Esophagus squamous epithelium (tissue), 5 donors: ENCODE measurements at regions not wholly inside any gene's neighbourhood (a gene's known extent, or its start where the extent isn't known, plus 50 kb on each side); places are given as distances from the start of the nearest gene placed in this dataset.

Experiments used
- DNase-seq: peaks from one replicate; lab custom pipeline; 2025; lab: John Stamatoyannopoulos, UW
- H3K27ac ChIP-seq, 4 donors: fragments of 200-600 bp; sonication (generic); one replicate each; pipeline ENCODE4 v1.5.1; 2016 to 2019; ENCODE audit warnings: mild to moderate bottlenecking in 1 of 4
- H3K27me3 ChIP-seq, 4 donors: fragments of 200-600 bp; sonication (generic); 1 replicate in 3 of 4; 2 replicates in 1 of 4; pipeline versions ENCODE4 v1.5.1 to v1.6.0; 2017 to 2021; ENCODE audit warnings: antibody characterized with exemption in 1 of 4
- H3K36me3 ChIP-seq, 3 donors: fragments of 200-600 bp; sonication (generic); one replicate each; pipeline ENCODE4 v1.5.1; 2016 to 2019
- H3K4me1 ChIP-seq, 3 donors: fragments of 200-600 bp; sonication (generic); one replicate each; pipeline ENCODE4 v1.5.1; 2017 to 2019
- H3K4me3 ChIP-seq, 4 donors: fragments of 200-600 bp; sonication (generic); 1 replicate in 3 of 4; 2 replicates in 1 of 4; pipeline ENCODE4 v1.5.1; 2016 to 2019; ENCODE audit warnings: mild to moderate bottlenecking in 2 of 4, moderate library complexity in 1 of 4
- H3K9me3 ChIP-seq, 3 donors: fragments of 200-600 bp; sonication (generic); one replicate each; pipeline ENCODE4 v1.5.1; 2016 to 2019
- POLR2A ChIP-seq, 4 donors: fragments of 450-650 bp; IDR thresholded peaks; one replicate each; pipeline ENCODE4 v1.6.1; 2017; ENCODE audit warnings: antibody characterized with exemption in 4 of 4, mild to moderate bottlenecking in 4 of 4, moderate library complexity in 3 of 4
- WGBS, 2 donors: methylation state at CpG; one replicate each; pipeline ENCODE4 v1.1.5; 2018; 5-methylcytosine and 5-hydroxymethylcytosine counted together
- intact Hi-C: fragments of 100-400 bp; cut with DNase I; formaldehyde crosslinking; loops from one replicate; pipeline ENCODE4 v1.15.0; 2022
- TF ChIP-seq, protein P1 (sequence below), 6 experiments: fragments of 450-650 bp in 4 of 6; fragments of 200-600 bp in 2 of 6; sonication (generic) in 2 of 6; IDR thresholded peaks; one replicate each; pipeline ENCODE4 v1.5.1; 2016 to 2019; ENCODE audit warnings: antibody characterized with exemption in 6 of 6, mild to moderate bottlenecking in 4 of 6, moderate library complexity in 4 of 6
- donor health status: DM: yes; HTN: yes; CAD: no.

DNA sequence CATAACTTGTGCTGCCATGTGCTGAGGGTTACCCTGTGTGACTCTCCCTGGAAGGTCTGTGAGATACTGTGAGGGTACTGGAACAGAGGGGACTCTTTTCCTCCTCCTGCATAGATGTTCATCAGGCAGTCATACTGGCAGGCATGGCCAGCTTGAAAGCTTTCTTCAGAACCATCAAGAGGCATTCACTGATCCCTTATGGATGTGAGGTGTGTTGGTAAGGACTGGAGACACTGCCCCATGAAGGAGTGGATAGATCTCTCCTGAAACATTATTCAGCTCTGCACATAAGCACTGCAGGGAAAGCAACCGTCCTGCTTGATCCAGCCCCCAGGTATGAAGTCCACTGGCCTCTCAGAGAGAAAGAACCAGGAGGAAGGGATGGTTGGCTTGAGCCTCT lies 176.6 kb upstream of the ARL4C start:
- DNase-seq: no peak
- intact Hi-C loops: no loop called here

DNA sequence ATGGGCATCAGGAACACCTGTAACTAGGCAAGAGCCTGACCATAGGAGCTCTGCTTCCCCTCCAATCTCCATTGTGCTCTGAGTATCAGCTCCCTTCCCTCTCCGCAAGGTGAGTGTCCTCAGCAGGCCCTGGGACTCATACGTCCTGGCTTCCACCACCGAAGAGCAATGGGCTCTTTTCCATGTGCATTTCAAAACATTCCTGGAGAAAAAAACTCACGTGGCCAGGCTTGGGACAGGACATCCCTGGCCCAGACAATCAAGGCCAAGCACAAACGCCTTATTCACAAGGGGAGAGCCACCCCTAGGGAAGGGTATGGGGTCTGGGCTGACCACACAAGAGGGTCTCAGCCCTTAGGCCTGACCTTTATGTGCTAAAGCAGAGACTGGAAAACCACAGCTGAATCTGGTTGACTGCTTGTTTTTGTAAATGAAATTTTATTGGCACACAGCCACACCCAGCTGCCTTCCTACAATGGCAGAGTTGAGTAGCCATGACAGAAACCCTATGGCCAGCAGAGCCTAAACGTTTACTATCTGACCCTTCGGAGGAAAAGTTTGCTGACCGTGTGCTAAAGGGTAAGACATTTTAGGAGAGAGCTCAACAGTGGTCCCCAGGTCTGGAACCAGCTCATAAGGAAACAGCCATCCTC lies 175.7 kb upstream of the ARL4C start:
- DNase-seq: no peak
- TF ChIP-seq, protein P1, sequence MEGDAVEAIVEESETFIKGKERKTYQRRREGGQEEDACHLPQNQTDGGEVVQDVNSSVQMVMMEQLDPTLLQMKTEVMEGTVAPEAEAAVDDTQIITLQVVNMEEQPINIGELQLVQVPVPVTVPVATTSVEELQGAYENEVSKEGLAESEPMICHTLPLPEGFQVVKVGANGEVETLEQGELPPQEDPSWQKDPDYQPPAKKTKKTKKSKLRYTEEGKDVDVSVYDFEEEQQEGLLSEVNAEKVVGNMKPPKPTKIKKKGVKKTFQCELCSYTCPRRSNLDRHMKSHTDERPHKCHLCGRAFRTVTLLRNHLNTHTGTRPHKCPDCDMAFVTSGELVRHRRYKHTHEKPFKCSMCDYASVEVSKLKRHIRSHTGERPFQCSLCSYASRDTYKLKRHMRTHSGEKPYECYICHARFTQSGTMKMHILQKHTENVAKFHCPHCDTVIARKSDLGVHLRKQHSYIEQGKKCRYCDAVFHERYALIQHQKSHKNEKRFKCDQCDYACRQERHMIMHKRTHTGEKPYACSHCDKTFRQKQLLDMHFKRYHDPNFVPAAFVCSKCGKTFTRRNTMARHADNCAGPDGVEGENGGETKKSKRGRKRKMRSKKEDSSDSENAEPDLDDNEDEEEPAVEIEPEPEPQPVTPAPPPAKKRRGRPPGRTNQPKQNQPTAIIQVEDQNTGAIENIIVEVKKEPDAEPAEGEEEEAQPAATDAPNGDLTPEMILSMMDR (IDR thresholded peaks at IDR 0.05): no peak
- TF ChIP-seq POLR2A (IDR thresholded peaks at IDR 0.05): no peak
- intact Hi-C loops: no loop called here
- Histone ChIP-seq H3K27ac (no peak overlapping the region), H3K4me1 (peaks cover 0 to 15% (median 0%) of the 10 kb centered on the region in 3 donors), H3K27me3 (peaks cover 0 to 2% (median 0%) of the 10 kb centered on the region in 4 donors), H3K36me3 (no peaks in the 10 kb centered on the region), H3K9me3 (no peaks in the 10 kb centered on the region), H3K4me3 (no peak overlapping the region)
- 58 to 66% methylated on average over 6 to 7 of the region's 8 CpGs for WGBS, 2 donors

More for the DNA sequence above, 176.6 kb upstream of the ARL4C start:
- Histone ChIP-seq H3K27ac (no peak overlapping the region), H3K4me1 (peaks cover 0 to 15% (median 0%) of the 10 kb centered on the region in 3 donors), H3K27me3 (peaks cover 0 to 9% (median 0%) of the 10 kb centered on the region in 4 donors), H3K9me3 (no peaks in the 10 kb centered on the region), H3K4me3 (no peak overlapping the region), H3K36me3 (no peaks in the 10 kb centered on the region)
- no peak for TF ChIP-seq POLR2A (IDR thresholded peaks at IDR 0.05)
- TF ChIP-seq, protein P1 (IDR thresholded peaks at IDR 0.05): no peak
- 71 to 100% methylated on average over 1 of the region's 1 CpG for WGBS, 2 donors

DNA sequence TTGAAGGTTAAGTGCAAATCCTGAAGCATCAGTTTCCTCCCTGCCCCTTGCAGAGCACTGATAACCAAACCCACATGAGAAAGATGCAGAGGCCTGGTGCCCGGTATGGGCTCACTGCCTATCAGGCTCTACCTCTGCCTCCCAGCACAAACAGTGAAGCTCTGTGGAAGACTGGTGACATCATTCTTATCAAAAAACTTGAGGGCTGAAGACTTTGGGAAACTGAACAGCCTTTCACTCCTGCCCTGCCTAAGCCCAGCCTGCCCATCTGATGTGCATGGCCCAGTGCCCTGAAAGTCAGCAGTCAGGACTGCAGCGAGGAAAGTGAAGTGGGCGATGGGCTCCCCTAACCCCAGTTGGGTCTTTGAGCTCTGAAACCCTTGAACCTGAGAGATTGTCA lies 174.8 kb upstream of the ARL4C start:
- H3K9me3 ChIP-seq: no peaks in the 10 kb centered on the region
- WGBS, 2 donors: 67 to 100% methylated on average over 1 to 2 of the region's 3 CpGs
- no peak overlapping the region for H3K27ac ChIP-seq
- peaks cover 0 to 11% (median 0%) of the 10 kb centered on the region in 4 donors for H3K27me3 ChIP-seq
- H3K36me3 ChIP-seq: no peaks in the 10 kb centered on the region
- no peak overlapping the region for H3K4me3 ChIP-seq
- H3K4me1 ChIP-seq: peaks cover 0 to 10% (median 0%) of the 10 kb centered on the region in 3 donors
- no peak for TF ChIP-seq POLR2A (IDR thresholded peaks at IDR 0.05)
- TF ChIP-seq, protein P1 (IDR thresholded peaks at IDR 0.05): no peak
- intact Hi-C loops: no loop called here
- no peak for DNase-seq

DNA sequence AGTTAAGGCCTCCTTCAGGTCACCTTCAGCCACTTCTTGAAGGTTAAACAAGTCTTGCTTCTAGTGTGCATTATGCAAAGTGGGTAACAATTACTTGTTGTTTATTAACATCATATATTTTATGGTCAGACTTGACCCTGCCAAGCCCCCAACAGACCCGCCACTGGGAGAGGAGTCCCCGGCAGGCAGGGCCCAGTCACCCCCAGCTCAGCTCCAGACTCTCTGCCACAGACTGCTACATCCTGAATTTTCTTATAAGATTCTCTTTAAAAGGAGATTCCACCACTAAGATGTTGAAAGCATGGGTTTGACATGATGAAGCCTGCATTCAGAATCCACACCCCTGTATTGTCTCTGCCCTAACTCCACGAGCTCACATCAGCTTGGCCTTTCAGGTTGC lies 174.3 kb upstream of the ARL4C start:
- no peaks in the 10 kb centered on the region for H3K9me3 ChIP-seq
- H3K4me3 ChIP-seq: no peak overlapping the region
- TF ChIP-seq, protein P1 (IDR thresholded peaks at IDR 0.05): no peak
- no peak for TF ChIP-seq POLR2A (IDR thresholded peaks at IDR 0.05)
- 38 to 83% methylated on average over 1 to 3 of the region's 3 CpGs for WGBS, 2 donors
- H3K27ac ChIP-seq: no peak overlapping the region
- H3K4me1 ChIP-seq: peaks cover 0 to 6% (median 0%) of the 10 kb centered on the region in 3 donors
- intact Hi-C loops: no loop called here
- peaks cover 0 to 13% (median 0%) of the 10 kb centered on the region in 4 donors for H3K27me3 ChIP-seq
- no peak for DNase-seq
- H3K36me3 ChIP-seq: no peaks in the 10 kb centered on the region

DNA sequence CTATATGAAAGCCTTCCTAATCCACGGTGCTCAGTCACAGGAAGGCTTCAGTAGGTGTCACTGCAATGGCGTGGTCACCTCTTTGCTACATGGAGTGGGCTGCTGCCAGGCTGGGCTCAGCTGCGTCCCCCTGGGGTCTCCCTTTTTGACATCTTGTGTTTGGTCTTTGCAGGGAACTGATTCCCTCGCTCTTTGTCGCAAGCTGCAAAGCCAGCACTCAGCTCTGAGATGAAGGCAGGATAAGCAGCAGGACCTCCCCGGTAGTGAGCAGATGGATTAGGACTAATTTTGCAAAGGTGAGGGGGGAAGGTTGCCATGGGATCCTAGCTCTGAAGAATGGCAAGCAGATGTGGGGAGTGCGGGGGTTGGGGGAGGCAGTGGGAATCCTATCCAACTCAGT lies 173.9 kb upstream of the ARL4C start:
- DNase-seq: no peak
- WGBS, 2 donors: 93 to 95% methylated on average over 6 of the region's 7 CpGs
- H3K27ac ChIP-seq: no peak overlapping the region
- H3K4me1 ChIP-seq: peaks cover 0 to 1% (median 0%) of the 10 kb centered on the region in 3 donors
- TF ChIP-seq, protein P1 (IDR thresholded peaks at IDR 0.05): no peak
- TF ChIP-seq POLR2A (IDR thresholded peaks at IDR 0.05): no peak
- intact Hi-C loops: no loop called here
- H3K36me3 ChIP-seq: no peaks in the 10 kb centered on the region
- H3K27me3 ChIP-seq: peaks cover 0 to 13% (median 0%) of the 10 kb centered on the region in 4 donors
- no peak overlapping the region for H3K4me3 ChIP-seq
- no peaks in the 10 kb centered on the region for H3K9me3 ChIP-seq
